ENCODE measurements at regions not wholly inside any gene's neighbourhood (a gene's known extent, or its start where the extent isn't known, plus 50 kb on each side); places are given as distances from the start of the nearest gene placed in this dataset.

- TF ChIP-seq CTCF (IDR thresholded peaks at IDR 0.05 in 4 of 5, conservative IDR thresholded peaks at IDR 0.05 in 1 of 5) (no peak), POLR2A (IDR thresholded peaks at IDR 0.05) (no peak)
These were observed 90.4 kb upstream of the MVB12B start for GRCh38 chr9:126236273-126236672.

Data from gastrocnemius medialis (tissue), 4 donors.